HepG2 (cell line): ENCODE measurements at regions not wholly inside any gene's neighbourhood (a gene's known extent, or its start where the extent isn't known, plus 50 kb on each side); places are given as distances from the start of the nearest gene placed in this dataset.
A peak's percentile ranks its signal among the peaks of the same experiment; 100 is the strongest.

Experiments used
- ATF7-NPFF ChIP-seq: sonication (generic); formaldehyde crosslinking; IDR thresholded peaks from 2 replicates; pipeline ENCODE4 v1.8.1; 2023; ENCODE audit warnings: mild to moderate bottlenecking, low read depth, missing genetic modification reagents, moderate library complexity
- DRAP1 ChIP-seq: IDR thresholded peaks from 2 replicates; pipeline ENCODE4 v1.6.1; 2016; ENCODE audit warnings: missing genetic modification reagents, missing compliant biosample characterization
- EP300 ChIP-seq, 3 experiments: sonication (generic) in 1 of 3; formaldehyde crosslinking in 1 of 3; IDR thresholded peaks; 2 replicates each; pipeline versions ENCODE4 v1.5.1 to v1.6.1; 2011 to 2020; ENCODE audit warnings: low read depth in 2 of 3, low read length in 2 of 3, borderline replicate concordance in 1 of 3, improper control_type of control experiment in 1 of 3, mild to moderate bottlenecking in 1 of 3, missing genetic modification reagents in 1 of 3, moderate library complexity in 1 of 3
- GATAD2A ChIP-seq: IDR thresholded peaks from 2 replicates; pipeline ENCODE4 v1.6.1; 2016
- MAFK ChIP-seq, 2 experiments: IDR thresholded peaks in 1 of 2; conservative IDR thresholded peaks in 1 of 2; 2 replicates each; pipeline ENCODE4 v1.6.1; 2011; ENCODE audit warnings: improper control_type of control experiment in 2 of 2, low read length in 2 of 2
- MLXIP ChIP-seq: sonication (generic); formaldehyde crosslinking; IDR thresholded peaks from 2 replicates; pipeline ENCODE4 v1.9.0; 2021; ENCODE audit warnings: missing genetic modification reagents, borderline replicate concordance
- NFIB ChIP-seq: sonication (generic); formaldehyde crosslinking; IDR thresholded peaks from 2 replicates; pipeline ENCODE4 v1.9.0; 2021; ENCODE audit warnings: missing genetic modification reagents, mild to moderate bottlenecking, borderline replicate concordance
- ZBTB26 ChIP-seq: IDR thresholded peaks from 2 replicates; pipeline ENCODE4 v1.6.1; 2016; ENCODE audit warnings: missing compliant biosample characterization, missing genetic modification reagents, borderline replicate concordance
- ZFX ChIP-seq: sonication (generic); formaldehyde crosslinking; IDR thresholded peaks from 2 replicates; pipeline ENCODE4 v1.4.0; 2020; ENCODE audit warnings: mild to moderate bottlenecking, low read depth, missing genetic modification reagents, moderate library complexity
- ZHX2 ChIP-seq, 2 experiments: sonication (generic) in 1 of 2; formaldehyde crosslinking in 1 of 2; IDR thresholded peaks; 2 replicates each; pipeline versions ENCODE4 v1.6.1 to v1.9.0; 2014 to 2022; ENCODE audit warnings: antibody characterized with exemption in 1 of 2, borderline replicate concordance in 1 of 2, inconsistent platforms in 1 of 2, low read depth in 1 of 2, missing genetic modification reagents in 1 of 2
- ZNF12 ChIP-seq: sonication (generic); formaldehyde crosslinking; IDR thresholded peaks from 2 replicates; pipeline ENCODE4 v1.5.0; 2020; ENCODE audit warnings: missing genetic modification reagents
- ZNF225 ChIP-seq: sonication (generic); formaldehyde crosslinking; IDR thresholded peaks from 2 replicates; pipeline ENCODE4 v1.4.0; 2020; ENCODE audit warnings: mild to moderate bottlenecking, missing genetic modification reagents
- ZNF3 ChIP-seq: IDR thresholded peaks from 2 replicates; pipeline ENCODE4 v1.7.0; 2017; ENCODE audit warnings: inconsistent platforms
- ZNF317 ChIP-seq: sonication (generic); formaldehyde crosslinking; IDR thresholded peaks from 2 replicates; pipeline ENCODE4 v1.5.0; 2020; ENCODE audit warnings: mild to moderate bottlenecking, missing genetic modification reagents
- ZNF33B ChIP-seq: sonication (generic); formaldehyde crosslinking; IDR thresholded peaks from 2 replicates; pipeline ENCODE4 v1.5.1; 2020; ENCODE audit warnings: mild to moderate bottlenecking, missing genetic modification reagents
- ZNF709 ChIP-seq: sonication (generic); formaldehyde crosslinking; IDR thresholded peaks from 2 replicates; pipeline ENCODE4 v1.5.0; 2020; ENCODE audit warnings: mild to moderate bottlenecking, missing genetic modification reagents
- ZNF772 ChIP-seq: sonication (generic); formaldehyde crosslinking; IDR thresholded peaks from 2 replicates; pipeline ENCODE4 v1.5.0; 2020; ENCODE audit warnings: mild to moderate bottlenecking, missing genetic modification reagents
- ZSCAN9 ChIP-seq: IDR thresholded peaks from 2 replicates; pipeline ENCODE4 v1.6.1; 2016; ENCODE audit warnings: borderline replicate concordance

- TF ChIP-seq ZHX2 (IDR thresholded peaks at IDR 0.05; ENCODE audit: low read depth): no peak
- TF ChIP-seq ZHX2 (CRISPR knock-in tag; IDR thresholded peaks at IDR 0.05; ENCODE audit: borderline replicate concordance): no peak
- no peak for TF ChIP-seq ZFX (CRISPR knock-in tag)
- no peak for TF ChIP-seq ZNF709 (CRISPR knock-in tag)
- peak; percentile 66 to 73 for TF ChIP-seq MAFK (conservative IDR thresholded peaks at IDR 0.05 in 1 of 2, IDR thresholded peaks at IDR 0.05 in 1 of 2; ENCODE audit: low read length in 2 of 2)
- TF ChIP-seq ZSCAN9 (CRISPR knock-in tag): peak; percentile 65; the same call in 1 of the 2 replicates
- no peak for TF ChIP-seq ZBTB26
- no peak for TF ChIP-seq ZNF12
- TF ChIP-seq GATAD2A (CRISPR knock-in tag): peak; percentile 79
- peak in 1 of 2 experiments; percentile 52; a peak in 1 of 4 replicates for TF ChIP-seq EP300 (IDR thresholded peaks at IDR 0.05; ENCODE audit: low read depth in 2 of 2, low read length in 2 of 2)
- no peak for TF ChIP-seq EP300 (CRISPR knock-in tag; IDR thresholded peaks at IDR 0.05; ENCODE audit: borderline replicate concordance)
- no peak for TF ChIP-seq MLXIP
- TF ChIP-seq DRAP1: no peak
- no peak for TF ChIP-seq NFIB (CRISPR knock-in tag)
- TF ChIP-seq ZNF317: no peak
- no peak for TF ChIP-seq ZNF33B (CRISPR knock-in tag)
- no peak for TF ChIP-seq ZNF772 (CRISPR knock-in tag)
- TF ChIP-seq ATF7-NPFF (CRISPR knock-in tag): no peak
- no peak for TF ChIP-seq ZNF3 (CRISPR knock-in tag)
- no peak for TF ChIP-seq ZNF225 (CRISPR knock-in tag)
These were observed 63.1 kb upstream of the BCO1 start (continued) for GRCh38 chr16:81175325-81175891.
